ENCODE measurements at regions not wholly inside any gene's neighbourhood (a gene's known extent, or its start where the extent isn't known, plus 50 kb on each side); places are given as distances from the start of the nearest gene placed in this dataset.
"Not testable (repeated sequence)": the region's sequence is repeated elsewhere in the genome, so short reads cannot be mapped to it uniquely, and the experiment has no call there.

GRCh38 chr2:77767388-77768076 is 245.4 kb upstream of the LRRTM4 start:
- Mint-ChIP-seq H3K27ac (no peak overlapping the region), H3K4me1 (ENCODE audit: low read depth in 2 of 2) (no peaks in the 10 kb centered on the region), H3K9me3 (peaks cover 17% of the 10 kb centered on the region), H3K4me3 (no peak overlapping the region), H3K27me3 (no peaks in the 10 kb centered on the region), H3K36me3 (peaks cover 17% of the 10 kb centered on the region)
- ATAC-seq (no peak), DNase-seq (ENCODE audit: low spot score) (no peak)

GRCh38 chr2:77768508-77768907 is 246.3 kb upstream of the LRRTM4 start:
- ATAC-seq (no peak), DNase-seq (ENCODE audit: low spot score) (no peak)
- H3K4me1 Mint-ChIP-seq (ENCODE audit: low read depth in 2 of 2): no peaks in the 10 kb centered on the region
- peaks cover 17% of the 10 kb centered on the region for H3K9me3 Mint-ChIP-seq
- H3K27ac Mint-ChIP-seq: no peak overlapping the region
- H3K27me3 Mint-ChIP-seq: no peaks in the 10 kb centered on the region
- peaks cover 11% of the 10 kb centered on the region for H3K36me3 Mint-ChIP-seq
- H3K4me3 Mint-ChIP-seq: no peak overlapping the region

GRCh38 chr2:77778917-77779316 is 256.7 kb upstream of the LRRTM4 start:
- DNase-seq (ENCODE audit: low spot score) (no peak), ATAC-seq (no peak)
- peaks cover 26% of the 10 kb centered on the region for H3K9me3 Mint-ChIP-seq
- H3K27ac Mint-ChIP-seq: no peak overlapping the region
- H3K4me3 Mint-ChIP-seq: no peak overlapping the region
- H3K27me3 Mint-ChIP-seq: no peaks in the 10 kb centered on the region
- peaks cover 8% of the 10 kb centered on the region for H3K36me3 Mint-ChIP-seq
- no peaks in the 10 kb centered on the region for H3K4me1 Mint-ChIP-seq (ENCODE audit: low read depth in 2 of 2)

GRCh38 chr2:77793500-77793899 is 271.3 kb upstream of the LRRTM4 start:
- H3K27ac Mint-ChIP-seq; H3K4me3 Mint-ChIP-seq; H3K36me3 Mint-ChIP-seq; H3K27me3 Mint-ChIP-seq; H3K4me1 Mint-ChIP-seq (ENCODE audit: low read depth in 2 of 2); H3K9me3 Mint-ChIP-seq; DNase-seq (ENCODE audit: low spot score); ATAC-seq: not testable (repeated sequence)

GRCh38 chr2:77796397-77796796 is 274.2 kb upstream of the LRRTM4 start:
- no peaks in the 10 kb centered on the region for H3K27me3 Mint-ChIP-seq
- ATAC-seq: no peak

GRCh38 chr2:77797088-77797487 is 274.9 kb upstream of the LRRTM4 start:
- no peak for ATAC-seq
- no peaks in the 10 kb centered on the region for H3K27me3 Mint-ChIP-seq

More at GRCh38 chr2:77796397-77796796, 274.2 kb upstream of the LRRTM4 start:
- Mint-ChIP-seq H3K27ac (no peak overlapping the region), H3K4me3 (no peak overlapping the region), H3K9me3 (peaks cover 3% of the 10 kb centered on the region), H3K36me3 (no peaks in the 10 kb centered on the region), H3K4me1 (ENCODE audit: low read depth in 2 of 2) (no peaks in the 10 kb centered on the region)
- DNase-seq (ENCODE audit: low spot score): no peak

GRCh38 chr2:77800410-77800809 is 278.2 kb upstream of the LRRTM4 start:
- H3K9me3 Mint-ChIP-seq: peaks cover 12% of the 10 kb centered on the region
- H3K27me3 Mint-ChIP-seq: no peaks in the 10 kb centered on the region
- no peaks in the 10 kb centered on the region for H3K4me1 Mint-ChIP-seq (ENCODE audit: low read depth in 2 of 2)
- no peaks in the 10 kb centered on the region for H3K36me3 Mint-ChIP-seq
- ATAC-seq (no peak), DNase-seq (ENCODE audit: low spot score) (no peak)
- H3K4me3 Mint-ChIP-seq: no peak overlapping the region
- no peak overlapping the region for H3K27ac Mint-ChIP-seq

More at GRCh38 chr2:77797088-77797487, 274.9 kb upstream of the LRRTM4 start:
- H3K9me3 Mint-ChIP-seq: peaks cover 3% of the 10 kb centered on the region
- H3K27ac Mint-ChIP-seq: no peak overlapping the region
- no peaks in the 10 kb centered on the region for H3K4me1 Mint-ChIP-seq (ENCODE audit: low read depth in 2 of 2)
- H3K36me3 Mint-ChIP-seq: no peaks in the 10 kb centered on the region
- no peak overlapping the region for H3K4me3 Mint-ChIP-seq
- no peak for DNase-seq (ENCODE audit: low spot score)

- Mint-ChIP-seq H3K36me3 (peaks cover 17% of the 10 kb centered on the region), H3K27ac (no peak overlapping the region), H3K4me1 (ENCODE audit: low read depth in 2 of 2) (no peaks in the 10 kb centered on the region), H3K4me3 (no peak overlapping the region), H3K27me3 (no peaks in the 10 kb centered on the region), H3K9me3 (peaks cover 30% of the 10 kb centered on the region)
- no peak for DNase-seq (ENCODE audit: low spot score)
- ATAC-seq: no peak
Observed at GRCh38 chr2:77807531-77808215, 285.5 kb upstream of the LRRTM4 start.

- H3K4me3 Mint-ChIP-seq: no peak overlapping the region
- H3K36me3 Mint-ChIP-seq: peaks cover 17% of the 10 kb centered on the region
- H3K4me1 Mint-ChIP-seq (ENCODE audit: low read depth in 2 of 2): no peaks in the 10 kb centered on the region
- DNase-seq (ENCODE audit: low spot score): no peak
- no peak overlapping the region for H3K27ac Mint-ChIP-seq
- H3K27me3 Mint-ChIP-seq: no peaks in the 10 kb centered on the region
- ATAC-seq: no peak
- H3K9me3 Mint-ChIP-seq: peaks cover 29% of the 10 kb centered on the region
Observed at GRCh38 chr2:77808599-77808998, 286.4 kb upstream of the LRRTM4 start.

- Mint-ChIP-seq H3K27me3 (no peaks in the 10 kb centered on the region), H3K9me3 (peaks cover 22% of the 10 kb centered on the region), H3K4me3 (no peak overlapping the region), H3K4me1 (ENCODE audit: low read depth in 2 of 2) (no peaks in the 10 kb centered on the region), H3K36me3 (peaks cover 14% of the 10 kb centered on the region), H3K27ac (no peak overlapping the region)
- no peak for DNase-seq (ENCODE audit: low spot score)
- no peak for ATAC-seq
Observed at GRCh38 chr2:77813599-77813998, 291.4 kb upstream of the LRRTM4 start.

GRCh38 chr2:77816618-77817017 is 294.4 kb upstream of the LRRTM4 start:
- Mint-ChIP-seq H3K9me3 (peaks cover 27% of the 10 kb centered on the region), H3K36me3 (peaks cover 18% of the 10 kb centered on the region), H3K4me1 (ENCODE audit: low read depth in 2 of 2) (no peaks in the 10 kb centered on the region), H3K4me3 (no peak overlapping the region), H3K27me3 (no peaks in the 10 kb centered on the region), H3K27ac (no peak overlapping the region)
- no peak for ATAC-seq
- DNase-seq (ENCODE audit: low spot score): no peak

GRCh38 chr2:77818186-77818585 is 296.0 kb upstream of the LRRTM4 start:
- Mint-ChIP-seq H3K36me3 (peaks cover 18% of the 10 kb centered on the region), H3K27ac (no peak overlapping the region), H3K27me3 (no peaks in the 10 kb centered on the region), H3K4me1 (ENCODE audit: low read depth in 2 of 2) (no peaks in the 10 kb centered on the region), H3K4me3 (no peak overlapping the region), H3K9me3 (peaks cover 23% of the 10 kb centered on the region)
- no peak for ATAC-seq
- no peak for DNase-seq (ENCODE audit: low spot score)

GRCh38 chr2:77823028-77823427 is 300.9 kb upstream of the LRRTM4 start:
- Mint-ChIP-seq H3K4me1 (ENCODE audit: low read depth in 2 of 2) (no peaks in the 10 kb centered on the region), H3K27me3 (no peaks in the 10 kb centered on the region), H3K4me3 (no peak overlapping the region), H3K36me3 (peaks cover 17% of the 10 kb centered on the region), H3K9me3 (peaks cover 34% of the 10 kb centered on the region), H3K27ac (no peak overlapping the region)
- DNase-seq (ENCODE audit: low spot score) (no peak), ATAC-seq (no peak)

- Mint-ChIP-seq H3K9me3 (peaks cover 31% of the 10 kb centered on the region), H3K27ac (no peak overlapping the region), H3K4me1 (ENCODE audit: low read depth in 2 of 2) (no peaks in the 10 kb centered on the region), H3K36me3 (peaks cover 38% of the 10 kb centered on the region), H3K27me3 (no peaks in the 10 kb centered on the region), H3K4me3 (no peak overlapping the region)
- no peak for ATAC-seq
- no peak for DNase-seq (ENCODE audit: low spot score)
Observed at GRCh38 chr2:77831060-77831459, 308.9 kb upstream of the LRRTM4 start.
